Sigmoid colon (tissue), 4 donors: ENCODE measurements at regions not wholly inside any gene's neighbourhood (a gene's known extent, or its start where the extent isn't known, plus 50 kb on each side); places are given as distances from the start of the nearest gene placed in this dataset.

Experiments
- EP300 ChIP-seq, 4 donors: sonication (generic); formaldehyde crosslinking; IDR thresholded peaks; one replicate each; pipeline ENCODE4 v1.6.1; 2017; ENCODE audit warnings: antibody characterized with exemption in 4 of 4
- POLR2A ChIP-seq, 2 donors: fragments of 450-650 bp; IDR thresholded peaks; one replicate each; pipeline ENCODE4 v1.6.1; 2016; ENCODE audit warnings: antibody characterized with exemption in 2 of 2, mild to moderate bottlenecking in 2 of 2, moderate library complexity in 2 of 2
- POLR2AphosphoS5 ChIP-seq, 4 donors: sonication (generic); formaldehyde crosslinking; IDR thresholded peaks; one replicate each; pipeline ENCODE4 v1.6.1; 2017; ENCODE audit warnings: antibody characterized with exemption in 4 of 4
- TF ChIP-seq, protein P1 (sequence below), 4 experiments: fragments of 450-650 bp in 3 of 4; fragments of 200-600 bp in 1 of 4; IDR thresholded peaks; one replicate each; pipeline ENCODE4 v1.5.1; 2016 to 2019; ENCODE audit warnings: antibody characterized with exemption in 4 of 4, mild to moderate bottlenecking in 3 of 4, moderate library complexity in 2 of 4

DNA sequence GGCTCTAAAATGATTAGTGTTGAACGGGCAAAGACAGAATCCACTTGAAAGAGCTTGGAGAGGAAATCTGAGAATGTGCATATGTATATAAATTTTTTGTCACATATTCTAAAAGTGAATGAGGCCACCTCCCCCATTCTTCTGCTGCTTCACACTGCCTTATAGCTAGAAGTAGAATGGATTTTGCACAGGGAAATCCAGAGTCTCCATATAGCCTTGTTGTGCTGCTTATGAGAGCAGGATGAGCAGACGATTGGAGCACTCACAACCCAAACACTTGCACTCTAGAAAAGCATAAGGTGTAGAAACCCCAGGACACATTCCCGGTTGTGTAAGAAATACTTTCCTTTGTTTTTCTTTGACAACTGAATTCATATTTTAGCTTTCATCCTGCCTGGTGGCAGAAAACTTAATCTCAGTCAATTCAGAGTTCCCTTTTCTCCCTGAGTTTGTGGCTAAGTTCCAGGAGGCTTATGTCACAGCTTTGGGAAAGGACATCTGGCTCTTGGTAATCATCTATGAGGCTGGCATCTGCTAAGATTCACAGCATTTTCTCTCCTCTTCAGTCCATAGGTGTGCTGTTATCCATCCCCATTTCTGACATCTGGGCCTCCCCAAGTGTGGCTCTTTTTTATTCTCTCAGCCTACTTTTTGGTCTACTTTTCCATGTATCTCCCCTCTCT, 188.4 kb upstream of the PFN2 start:
- TF ChIP-seq, protein P1, sequence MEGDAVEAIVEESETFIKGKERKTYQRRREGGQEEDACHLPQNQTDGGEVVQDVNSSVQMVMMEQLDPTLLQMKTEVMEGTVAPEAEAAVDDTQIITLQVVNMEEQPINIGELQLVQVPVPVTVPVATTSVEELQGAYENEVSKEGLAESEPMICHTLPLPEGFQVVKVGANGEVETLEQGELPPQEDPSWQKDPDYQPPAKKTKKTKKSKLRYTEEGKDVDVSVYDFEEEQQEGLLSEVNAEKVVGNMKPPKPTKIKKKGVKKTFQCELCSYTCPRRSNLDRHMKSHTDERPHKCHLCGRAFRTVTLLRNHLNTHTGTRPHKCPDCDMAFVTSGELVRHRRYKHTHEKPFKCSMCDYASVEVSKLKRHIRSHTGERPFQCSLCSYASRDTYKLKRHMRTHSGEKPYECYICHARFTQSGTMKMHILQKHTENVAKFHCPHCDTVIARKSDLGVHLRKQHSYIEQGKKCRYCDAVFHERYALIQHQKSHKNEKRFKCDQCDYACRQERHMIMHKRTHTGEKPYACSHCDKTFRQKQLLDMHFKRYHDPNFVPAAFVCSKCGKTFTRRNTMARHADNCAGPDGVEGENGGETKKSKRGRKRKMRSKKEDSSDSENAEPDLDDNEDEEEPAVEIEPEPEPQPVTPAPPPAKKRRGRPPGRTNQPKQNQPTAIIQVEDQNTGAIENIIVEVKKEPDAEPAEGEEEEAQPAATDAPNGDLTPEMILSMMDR (IDR thresholded peaks at IDR 0.05), result no peak
- TF ChIP-seq POLR2AphosphoS5 (IDR thresholded peaks at IDR 0.05), result no peak
- no peak for TF ChIP-seq POLR2A (IDR thresholded peaks at IDR 0.05)
- no peak for TF ChIP-seq EP300 (IDR thresholded peaks at IDR 0.05)
